GM19372 (cell line): ENCODE measurements at regions not wholly inside any gene's neighbourhood (a gene's known extent, or its start where the extent isn't known, plus 50 kb on each side); places are given as distances from the start of the nearest gene placed in this dataset.
"Not testable (repeated sequence)": the region's sequence is repeated elsewhere in the genome, so short reads cannot be mapped to it uniquely, and the experiment has no call there.

Source experiments
- ATAC-seq: cut with Tn5 transposase; IDR thresholded peaks from one replicate; pipeline ENCODE4 v1.9.1; 2021; ENCODE audit warnings: mild to moderate bottlenecking, low read depth, moderate library complexity; ENCODE audit not compliant: unreplicated experiment

DNA sequence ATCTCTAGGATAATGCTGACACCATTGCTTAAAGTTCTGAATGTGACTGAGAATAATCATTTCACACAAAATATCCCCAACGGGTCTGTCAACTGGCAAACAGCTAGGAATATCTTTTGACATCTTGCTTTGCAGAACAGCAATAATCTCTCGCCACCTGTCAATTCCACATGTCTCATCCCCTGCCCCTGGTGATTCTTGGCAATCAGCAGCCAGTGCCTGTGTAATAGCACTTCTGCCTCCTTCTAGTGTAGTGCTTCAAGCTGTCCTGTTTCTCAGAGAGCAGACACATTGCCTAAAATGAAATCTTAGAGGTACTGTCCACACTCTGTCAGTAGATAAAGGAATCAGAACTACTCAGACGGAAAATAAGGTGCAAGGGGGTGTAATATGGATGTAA is 984.4 kb downstream of the LTN1 start:
- ATAC-seq: not testable (repeated sequence)

GRCh38 chr21:28003627-28004026 is 989.0 kb downstream of the LTN1 start:
- not testable (repeated sequence) for ATAC-seq

- ATAC-seq: not testable (repeated sequence)
These were observed 995.8 kb downstream of the LTN1 start for GRCh38 chr21:27996906-27997305.

DNA sequence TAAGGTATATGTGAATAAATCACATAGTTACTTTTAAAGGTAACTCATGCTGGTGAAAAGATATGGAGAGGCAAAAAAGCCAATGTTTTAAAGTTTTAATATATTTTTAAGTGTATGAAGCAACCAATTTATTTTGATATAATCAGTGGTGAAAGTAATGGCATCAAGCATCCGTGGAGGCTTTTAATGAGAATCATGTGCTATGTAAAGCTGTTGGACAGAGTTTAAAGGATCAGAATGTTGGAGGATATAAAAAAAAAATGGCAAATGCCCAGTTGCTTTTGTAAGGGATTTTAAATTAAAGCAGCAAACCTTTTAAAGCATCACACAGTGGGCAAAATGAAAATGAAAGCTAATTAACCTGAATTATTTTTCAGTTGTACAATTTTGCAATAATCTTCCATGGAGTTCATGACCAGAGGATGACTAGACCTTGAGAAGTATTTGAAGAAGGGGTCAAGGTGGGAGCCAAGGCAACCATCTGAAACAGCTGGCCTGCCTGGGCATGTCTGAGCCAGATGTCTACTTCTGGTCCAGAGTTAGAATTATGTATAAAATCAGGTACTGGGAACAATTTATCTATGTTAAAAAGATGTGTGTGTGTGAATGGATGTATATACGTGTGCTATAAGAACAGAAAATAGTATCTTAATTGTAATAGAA is 1007.9 kb downstream of the LTN1 start:
- not testable (repeated sequence) for ATAC-seq

- not testable (repeated sequence) for ATAC-seq
These were observed 1012.6 kb upstream of the ADAMTS5 start for GRCh38 chr21:27979446-27979845.

DNA sequence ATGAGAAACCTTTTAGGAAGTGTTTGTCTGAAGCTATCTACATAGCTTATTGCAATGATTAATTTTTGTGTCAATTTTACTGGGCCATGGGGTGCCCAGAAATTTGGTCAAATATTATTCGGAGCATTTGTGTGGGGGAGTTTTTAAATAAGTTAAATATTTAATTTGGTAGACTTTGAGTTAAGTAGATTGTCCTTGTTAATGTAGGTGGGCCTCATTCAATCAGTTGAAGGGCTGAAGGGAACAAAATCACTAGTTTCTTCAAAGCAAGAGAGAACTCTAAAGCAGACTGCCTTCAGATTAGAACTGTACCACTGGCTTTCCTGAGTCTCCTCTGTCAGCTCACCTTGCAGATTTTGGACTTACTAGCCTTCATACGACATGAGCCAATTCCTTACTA is 1008.6 kb upstream of the ADAMTS5 start:
- no peak for ATAC-seq

DNA sequence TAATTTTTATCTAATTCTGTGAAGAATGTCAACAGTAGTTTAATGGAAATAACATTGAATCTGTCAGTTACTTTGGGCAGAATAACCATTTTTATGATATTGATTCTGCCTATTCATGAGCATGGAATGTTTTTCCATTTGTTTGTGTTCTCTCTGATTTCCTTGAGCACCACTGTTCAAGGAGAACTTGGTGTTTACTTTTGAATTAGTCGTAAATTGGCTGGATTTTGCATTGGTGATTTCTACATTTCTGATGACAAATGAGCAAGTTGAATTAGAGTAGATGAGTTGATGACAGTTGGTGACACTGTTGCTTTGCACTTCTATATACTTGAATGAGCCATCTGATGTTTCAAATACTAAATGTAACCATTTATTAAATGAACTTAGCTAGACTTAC is 1007.3 kb upstream of the ADAMTS5 start:
- not testable (repeated sequence) for ATAC-seq

DNA sequence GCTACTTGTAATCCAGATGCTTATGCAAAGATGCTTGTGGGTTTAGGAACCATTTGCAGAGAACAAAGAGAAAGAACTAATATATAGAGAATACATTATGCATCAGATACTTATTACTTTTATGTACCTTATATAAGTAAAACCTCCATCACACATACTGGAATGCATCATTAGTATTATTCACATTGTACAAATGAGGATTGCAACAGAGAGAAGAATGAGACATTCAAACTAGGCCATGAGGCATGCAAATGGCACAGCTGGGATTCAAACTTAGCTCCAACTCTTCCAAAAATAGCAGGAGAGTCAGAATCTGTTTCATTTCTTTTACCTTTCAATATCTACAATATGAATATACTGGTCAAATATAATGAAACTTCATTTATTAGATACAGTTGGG is 1001.4 kb upstream of the ADAMTS5 start:
- ATAC-seq: not testable (repeated sequence)

DNA sequence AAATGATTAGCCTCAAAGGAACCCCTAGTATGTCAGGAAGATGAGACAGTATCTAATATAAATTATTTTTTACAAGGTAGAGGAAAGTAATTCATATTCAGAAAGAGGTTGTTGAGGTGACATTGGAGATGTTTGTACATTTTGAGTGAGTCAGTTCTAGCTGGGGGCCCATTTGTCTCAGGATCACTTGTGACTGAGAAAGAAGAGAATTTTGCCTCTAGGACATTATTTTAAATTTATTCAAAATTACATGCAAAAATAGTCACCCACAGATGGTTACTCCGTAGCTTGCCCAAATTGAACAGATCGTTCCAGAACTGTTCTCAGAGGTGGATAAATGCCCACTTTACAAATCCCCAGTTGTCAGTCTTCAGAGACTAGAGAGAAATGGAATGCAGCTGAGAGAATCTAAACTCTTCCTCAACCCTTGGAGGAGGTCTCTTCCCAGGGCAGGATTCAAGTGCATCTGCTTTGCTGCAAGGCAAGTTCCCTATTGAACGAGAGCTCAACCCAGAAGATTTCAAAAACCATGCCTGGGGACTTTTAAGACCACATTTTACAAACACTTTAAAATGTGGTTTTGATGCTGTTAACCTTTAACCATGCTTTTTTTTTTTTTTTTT is 987.8 kb upstream of the ADAMTS5 start:
- ATAC-seq: no peak

GRCh38 chr21:27953340-27954045 is 986.6 kb upstream of the ADAMTS5 start:
- no peak for ATAC-seq

DNA sequence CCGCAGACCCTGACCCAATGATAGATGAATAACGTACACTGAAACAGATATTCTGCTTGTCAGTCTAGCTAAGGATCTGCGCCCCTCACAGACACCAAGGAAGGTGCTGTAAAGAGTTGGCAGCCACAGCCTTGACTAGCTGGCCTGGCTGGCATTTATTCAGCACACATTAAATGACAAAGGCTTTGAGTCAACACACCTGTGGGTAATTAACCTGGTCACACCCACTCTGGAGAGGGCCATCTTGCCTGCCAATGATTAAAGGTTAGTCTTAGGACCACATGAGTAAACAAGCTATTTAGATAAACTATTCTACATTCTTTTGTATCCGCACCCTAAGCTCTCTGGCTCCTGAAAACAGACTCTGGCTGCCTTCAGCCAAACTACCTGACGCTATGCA is 982.2 kb upstream of the ADAMTS5 start:
- not testable (repeated sequence) for ATAC-seq

DNA sequence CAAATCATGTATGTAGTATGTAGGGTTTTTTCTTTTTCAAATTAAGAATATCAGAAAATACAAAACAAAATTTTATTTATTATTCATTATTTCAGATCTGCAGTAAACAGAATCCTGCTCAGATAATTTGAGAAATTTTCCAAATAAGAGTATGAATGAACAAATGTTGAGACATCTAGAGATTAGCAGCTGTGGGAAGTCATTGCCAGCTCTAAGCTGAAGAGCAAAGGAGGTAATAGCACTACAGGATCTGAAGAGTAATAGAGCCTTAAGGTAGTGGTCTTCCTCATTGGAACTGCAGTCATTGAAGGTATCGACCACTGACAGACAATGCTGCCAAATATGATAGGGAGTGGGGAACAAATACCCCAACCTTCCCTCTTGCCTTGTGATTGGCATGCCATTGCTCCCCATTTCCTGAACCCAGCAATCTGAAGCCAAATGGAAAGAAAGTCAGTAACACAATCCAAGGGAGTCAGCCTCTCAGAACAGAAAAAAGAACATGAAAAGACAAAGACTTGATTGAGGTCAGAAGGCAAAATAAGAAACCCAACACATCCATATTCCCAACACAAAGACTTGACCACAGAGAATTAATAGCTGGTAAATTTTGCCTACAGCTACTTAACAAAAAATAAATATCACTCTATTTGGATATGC is 963.4 kb upstream of the ADAMTS5 start:
- ATAC-seq: not testable (repeated sequence)

- ATAC-seq: not testable (repeated sequence)
These were observed 962.3 kb upstream of the ADAMTS5 start for GRCh38 chr21:27929179-27929578.

- not testable (repeated sequence) for ATAC-seq
These were observed 961.7 kb upstream of the ADAMTS5 start for GRCh38 chr21:27928534-27929115.

GRCh38 chr21:27921421-27921820 is 954.5 kb upstream of the ADAMTS5 start:
- ATAC-seq: not testable (repeated sequence)

DNA sequence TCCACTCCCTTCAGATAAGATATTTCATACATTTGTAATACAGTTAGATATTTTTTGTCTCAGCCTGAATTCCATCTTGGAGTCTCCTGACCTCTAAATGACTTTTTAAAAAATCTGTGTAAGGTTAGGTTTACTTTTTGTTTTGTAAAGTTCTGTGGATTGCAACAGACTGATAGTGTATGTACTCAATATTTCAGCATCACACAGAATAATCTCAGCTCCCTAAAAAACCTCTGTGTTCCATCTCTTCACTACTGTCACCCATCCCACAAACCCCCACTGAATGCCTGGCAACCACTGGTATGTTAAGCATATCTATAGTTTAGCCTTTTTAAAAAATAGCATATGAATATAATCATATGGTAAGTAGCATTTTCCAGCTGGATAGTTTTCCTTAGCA is 951.1 kb upstream of the ADAMTS5 start:
- ATAC-seq: not testable (repeated sequence)

DNA sequence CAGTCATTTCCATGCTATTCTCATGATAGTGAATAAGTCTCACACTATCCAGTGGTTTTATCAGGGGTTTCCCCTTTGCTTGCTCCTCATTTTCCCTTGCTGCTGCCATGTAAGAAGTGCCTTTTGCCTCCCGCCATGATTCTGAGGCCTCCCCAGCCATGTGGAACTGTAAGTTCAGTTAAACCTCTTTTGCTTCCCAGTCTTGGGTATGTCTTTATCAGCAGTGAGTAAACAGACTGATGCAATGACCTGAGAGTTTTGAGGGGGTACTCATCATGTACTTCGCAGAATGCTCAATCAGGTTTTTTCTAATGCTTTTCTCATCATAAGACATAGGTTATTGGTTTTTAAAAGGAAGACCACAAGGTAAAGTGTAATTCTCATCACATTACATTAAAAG is 949.4 kb upstream of the ADAMTS5 start:
- ATAC-seq: not testable (repeated sequence)

DNA sequence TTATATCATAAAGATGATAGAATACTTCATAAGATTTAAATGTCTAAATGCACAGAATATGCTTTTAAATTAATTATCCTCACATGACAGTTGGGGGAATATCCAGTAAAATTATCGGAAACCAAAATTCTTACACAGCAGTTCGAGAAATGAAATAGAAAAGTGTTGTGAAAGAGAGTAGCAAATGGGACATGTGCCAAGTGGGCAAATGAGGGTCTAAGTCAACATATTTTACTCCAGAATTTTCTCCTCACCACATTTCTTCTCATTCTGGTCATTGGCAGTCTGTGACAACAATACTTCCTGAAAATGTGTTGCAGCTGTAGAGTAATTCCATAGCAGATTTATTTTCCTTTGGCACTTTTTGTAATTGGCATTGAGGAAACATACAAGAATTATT is 945.2 kb upstream of the ADAMTS5 start:
- ATAC-seq: not testable (repeated sequence)

GRCh38 chr21:27909487-27909886 is 942.6 kb upstream of the ADAMTS5 start:
- ATAC-seq: not testable (repeated sequence)

GRCh38 chr21:27908816-27909215 is 941.9 kb upstream of the ADAMTS5 start:
- not testable (repeated sequence) for ATAC-seq

DNA sequence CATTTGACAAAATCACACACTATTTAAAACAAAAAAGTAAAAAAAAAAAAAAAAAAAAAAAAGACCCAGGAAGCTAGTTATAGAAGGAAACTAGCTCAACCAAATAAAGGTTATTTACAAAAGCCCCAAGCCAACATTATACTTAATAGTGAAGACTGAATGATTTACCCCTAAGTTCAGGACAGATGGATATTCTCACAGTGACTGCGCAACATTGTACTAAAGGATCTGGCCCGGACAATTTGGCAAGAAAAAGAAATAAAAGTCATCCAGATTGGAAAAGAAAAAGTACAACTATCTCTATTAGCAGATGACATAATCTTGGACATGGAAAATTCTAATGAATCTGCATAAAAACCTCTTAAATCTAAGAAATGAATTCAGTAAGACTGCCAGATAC is 936.0 kb upstream of the ADAMTS5 start:
- ATAC-seq: not testable (repeated sequence)
